Fibroblast of pulmonary artery (primary cell): ENCODE measurements at regions not wholly inside any gene's neighbourhood (a gene's known extent, or its start where the extent isn't known, plus 50 kb on each side); places are given as distances from the start of the nearest gene placed in this dataset.

Experiments used
- DNase-seq: peaks from one replicate; pipeline ENCODE4 v3.0.0-alpha.2; 2010; ENCODE audit warnings: low read depth
- H3K4me3 ChIP-seq: replicated peaks from 2 replicates; pipeline ENCODE4 v1.5.1; 2011; ENCODE audit warnings: low read depth, mild to moderate bottlenecking, control low read depth, low read length, moderate library complexity
- TF ChIP-seq, protein P1 (sequence below): IDR thresholded peaks from 2 replicates; pipeline ENCODE4 v1.5.1; 2011; ENCODE audit warnings: mild to moderate bottlenecking, control low read depth, low read length, inconsistent platforms; ENCODE audit errors: missing control alignments

DNA sequence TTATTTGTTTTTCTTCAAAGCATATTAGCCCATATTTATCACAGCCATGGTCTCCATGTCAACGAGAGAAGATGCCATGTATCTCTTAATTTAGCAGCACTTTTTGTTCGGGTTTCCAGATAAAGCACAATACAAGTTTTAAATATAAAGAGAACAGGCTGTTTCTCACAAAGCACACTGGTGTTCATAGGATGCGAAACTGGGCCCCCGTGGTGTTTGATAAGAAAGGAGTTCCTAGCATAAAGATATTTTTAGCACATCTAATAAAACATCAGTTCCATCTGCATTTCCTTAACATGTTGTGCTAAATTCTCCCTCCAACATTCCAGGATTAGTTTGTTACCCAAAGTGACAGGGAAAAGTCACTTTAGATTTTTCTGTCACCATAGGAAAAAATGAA, 72.4 kb upstream of the EDNRB start:
- no peak overlapping the region for H3K4me3 ChIP-seq
- no peak for DNase-seq
- TF ChIP-seq, protein P1, sequence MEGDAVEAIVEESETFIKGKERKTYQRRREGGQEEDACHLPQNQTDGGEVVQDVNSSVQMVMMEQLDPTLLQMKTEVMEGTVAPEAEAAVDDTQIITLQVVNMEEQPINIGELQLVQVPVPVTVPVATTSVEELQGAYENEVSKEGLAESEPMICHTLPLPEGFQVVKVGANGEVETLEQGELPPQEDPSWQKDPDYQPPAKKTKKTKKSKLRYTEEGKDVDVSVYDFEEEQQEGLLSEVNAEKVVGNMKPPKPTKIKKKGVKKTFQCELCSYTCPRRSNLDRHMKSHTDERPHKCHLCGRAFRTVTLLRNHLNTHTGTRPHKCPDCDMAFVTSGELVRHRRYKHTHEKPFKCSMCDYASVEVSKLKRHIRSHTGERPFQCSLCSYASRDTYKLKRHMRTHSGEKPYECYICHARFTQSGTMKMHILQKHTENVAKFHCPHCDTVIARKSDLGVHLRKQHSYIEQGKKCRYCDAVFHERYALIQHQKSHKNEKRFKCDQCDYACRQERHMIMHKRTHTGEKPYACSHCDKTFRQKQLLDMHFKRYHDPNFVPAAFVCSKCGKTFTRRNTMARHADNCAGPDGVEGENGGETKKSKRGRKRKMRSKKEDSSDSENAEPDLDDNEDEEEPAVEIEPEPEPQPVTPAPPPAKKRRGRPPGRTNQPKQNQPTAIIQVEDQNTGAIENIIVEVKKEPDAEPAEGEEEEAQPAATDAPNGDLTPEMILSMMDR, result no peak

- no peak overlapping the region for H3K4me3 ChIP-seq
- DNase-seq, result no peak
- TF ChIP-seq, protein P1, result no peak
These were observed 70.7 kb upstream of the EDNRB start for GRCh38 chr13:77989281-77989680.

- TF ChIP-seq, protein P1, result no peak
- no peak for DNase-seq
- no peak overlapping the region for H3K4me3 ChIP-seq
These were observed 69.7 kb upstream of the EDNRB start for GRCh38 chr13:77988355-77988754.

DNA sequence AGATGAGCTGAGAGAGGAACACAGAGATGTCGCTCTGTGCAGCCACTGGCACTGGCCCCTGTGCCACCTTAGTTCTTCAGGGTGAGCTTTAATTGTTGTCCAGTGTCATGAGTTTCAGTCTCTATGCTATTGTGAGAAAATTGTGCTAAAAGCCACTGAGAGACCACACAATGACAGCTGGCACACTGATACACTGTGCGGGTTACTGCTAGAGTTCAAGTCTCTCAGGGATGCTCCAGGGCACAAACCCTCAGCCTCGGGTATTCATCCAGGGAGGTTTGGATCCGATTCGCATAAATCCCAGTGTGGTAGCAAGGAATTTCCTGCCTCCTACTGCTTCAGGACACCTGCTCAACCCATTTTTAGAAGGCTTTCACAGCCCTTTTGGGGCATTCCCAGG, 68.1 kb upstream of the EDNRB start:
- no peak for DNase-seq
- TF ChIP-seq, protein P1, result no peak
- H3K4me3 ChIP-seq, result no peak overlapping the region

DNA sequence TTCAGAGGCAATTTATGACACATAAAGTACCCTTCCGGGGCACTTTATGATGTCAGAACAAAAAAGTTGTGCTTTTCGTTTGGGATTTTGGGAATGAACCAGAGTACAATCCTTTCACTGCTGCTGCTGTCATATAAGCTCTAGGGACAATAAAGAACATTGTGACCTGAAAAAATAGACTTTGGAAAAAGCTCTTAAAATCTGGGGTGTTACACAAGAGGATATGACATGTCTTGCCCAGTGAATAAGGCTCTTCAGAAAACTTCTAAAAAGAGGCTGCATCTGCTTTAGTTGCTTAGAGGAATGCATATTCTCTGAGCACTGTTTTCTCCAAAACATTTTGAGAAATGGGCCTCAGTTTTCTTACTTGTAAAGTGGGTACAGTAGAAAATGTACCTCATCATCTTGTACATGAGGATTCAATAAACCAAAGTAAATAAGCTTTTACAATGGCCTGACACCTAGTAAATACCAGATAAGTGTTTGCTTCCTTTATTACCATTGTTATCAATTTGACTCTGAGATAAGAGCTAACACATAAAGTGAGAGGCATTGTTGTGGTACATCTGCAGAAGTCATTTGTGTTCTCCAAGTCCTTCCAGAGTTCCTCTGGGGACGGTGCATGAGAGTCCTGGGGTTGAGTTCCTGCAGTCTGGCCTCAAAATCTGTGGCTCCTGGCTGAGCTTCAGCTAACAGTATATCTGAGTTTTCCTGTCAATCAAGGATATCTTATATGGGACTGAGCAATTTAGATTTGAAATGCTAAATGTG, 67.4 kb upstream of the EDNRB start:
- DNase-seq, result peak; percentile 24
- TF ChIP-seq, protein P1, result no peak

GRCh38 chr13:77981281-77981881, 62.8 kb upstream of the EDNRB start:
- no peak overlapping the region for H3K4me3 ChIP-seq
- DNase-seq, result peak; percentile 47
- TF ChIP-seq, protein P1, result no peak

More for the DNA sequence above, 67.4 kb upstream of the EDNRB start:
- H3K4me3 ChIP-seq, result no peak overlapping the region
